GM12878 (cell line): ENCODE measurements at regions not wholly inside any gene's neighbourhood (a gene's known extent, or its start where the extent isn't known, plus 50 kb on each side); places are given as distances from the start of the nearest gene placed in this dataset.

Experiments used
- CREB1 ChIP-seq: IDR thresholded peaks from 2 replicates; pipeline ENCODE4 v1.6.1; 2012; ENCODE audit warnings: low read depth, mild to moderate bottlenecking, inconsistent platforms
- LARP7 ChIP-seq: fragments of 450-650 bp; IDR thresholded peaks from 2 replicates; pipeline ENCODE4 v1.6.1; 2017; ENCODE audit warnings: mild to moderate bottlenecking
- MEF2A ChIP-seq: IDR thresholded peaks from 2 replicates; pipeline ENCODE4 v1.6.1; 2011; ENCODE audit warnings: low read depth, mild to moderate bottlenecking, low read length, moderate library complexity; ENCODE audit not compliant: insufficient read depth
- RCOR1 ChIP-seq: conservative IDR thresholded peaks from 2 replicates; pipeline ENCODE4 v1.6.1; 2012; ENCODE audit warnings: low read depth, low read length, improper control_type of control experiment
- RELB ChIP-seq: fragments of 450-650 bp; IDR thresholded peaks from 2 replicates; pipeline ENCODE4 v1.6.1; 2017; ENCODE audit warnings: low read depth, mild to moderate bottlenecking, moderate library complexity
- SIN3A ChIP-seq: IDR thresholded peaks from 2 replicates; pipeline ENCODE4 v1.6.1; 2012; ENCODE audit warnings: low read depth, low read length, improper control_type of control experiment
- TARDBP ChIP-seq: IDR thresholded peaks from 2 replicates; pipeline ENCODE4 v1.6.1; 2016; ENCODE audit warnings: borderline replicate concordance
- TF ChIP-seq, protein P1 (sequence below): IDR thresholded peaks from 2 replicates; pipeline ENCODE4 v1.6.1; 2012; ENCODE audit warnings: improper control_type of control experiment, low read depth, low read length; ENCODE audit not compliant: insufficient replicate concordance

- TF ChIP-seq, protein P1, sequence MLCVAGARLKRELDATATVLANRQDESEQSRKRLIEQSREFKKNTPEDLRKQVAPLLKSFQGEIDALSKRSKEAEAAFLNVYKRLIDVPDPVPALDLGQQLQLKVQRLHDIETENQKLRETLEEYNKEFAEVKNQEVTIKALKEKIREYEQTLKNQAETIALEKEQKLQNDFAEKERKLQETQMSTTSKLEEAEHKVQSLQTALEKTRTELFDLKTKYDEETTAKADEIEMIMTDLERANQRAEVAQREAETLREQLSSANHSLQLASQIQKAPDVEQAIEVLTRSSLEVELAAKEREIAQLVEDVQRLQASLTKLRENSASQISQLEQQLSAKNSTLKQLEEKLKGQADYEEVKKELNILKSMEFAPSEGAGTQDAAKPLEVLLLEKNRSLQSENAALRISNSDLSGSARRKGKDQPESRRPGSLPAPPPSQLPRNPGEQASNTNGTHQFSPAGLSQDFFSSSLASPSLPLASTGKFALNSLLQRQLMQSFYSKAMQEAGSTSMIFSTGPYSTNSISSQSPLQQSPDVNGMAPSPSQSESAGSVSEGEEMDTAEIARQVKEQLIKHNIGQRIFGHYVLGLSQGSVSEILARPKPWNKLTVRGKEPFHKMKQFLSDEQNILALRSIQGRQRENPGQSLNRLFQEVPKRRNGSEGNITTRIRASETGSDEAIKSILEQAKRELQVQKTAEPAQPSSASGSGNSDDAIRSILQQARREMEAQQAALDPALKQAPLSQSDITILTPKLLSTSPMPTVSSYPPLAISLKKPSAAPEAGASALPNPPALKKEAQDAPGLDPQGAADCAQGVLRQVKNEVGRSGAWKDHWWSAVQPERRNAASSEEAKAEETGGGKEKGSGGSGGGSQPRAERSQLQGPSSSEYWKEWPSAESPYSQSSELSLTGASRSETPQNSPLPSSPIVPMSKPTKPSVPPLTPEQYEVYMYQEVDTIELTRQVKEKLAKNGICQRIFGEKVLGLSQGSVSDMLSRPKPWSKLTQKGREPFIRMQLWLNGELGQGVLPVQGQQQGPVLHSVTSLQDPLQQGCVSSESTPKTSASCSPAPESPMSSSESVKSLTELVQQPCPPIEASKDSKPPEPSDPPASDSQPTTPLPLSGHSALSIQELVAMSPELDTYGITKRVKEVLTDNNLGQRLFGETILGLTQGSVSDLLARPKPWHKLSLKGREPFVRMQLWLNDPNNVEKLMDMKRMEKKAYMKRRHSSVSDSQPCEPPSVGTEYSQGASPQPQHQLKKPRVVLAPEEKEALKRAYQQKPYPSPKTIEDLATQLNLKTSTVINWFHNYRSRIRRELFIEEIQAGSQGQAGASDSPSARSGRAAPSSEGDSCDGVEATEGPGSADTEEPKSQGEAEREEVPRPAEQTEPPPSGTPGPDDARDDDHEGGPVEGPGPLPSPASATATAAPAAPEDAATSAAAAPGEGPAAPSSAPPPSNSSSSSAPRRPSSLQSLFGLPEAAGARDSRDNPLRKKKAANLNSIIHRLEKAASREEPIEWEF, result no peak
- TF ChIP-seq MEF2A, result no peak
- no peak for TF ChIP-seq LARP7
- TF ChIP-seq TARDBP, result no peak
- no peak for TF ChIP-seq CREB1
- no peak for TF ChIP-seq RELB
- TF ChIP-seq SIN3A, result no peak
- no peak for TF ChIP-seq RCOR1
Measured at GRCh38 chr11:119532551-119532950, 109.6 kb upstream of the THY1 start (continued).
